Left cardiac atrium (tissue), 4 donors: ENCODE measurements at regions not wholly inside any gene's neighbourhood (a gene's known extent, or its start where the extent isn't known, plus 50 kb on each side); places are given as distances from the start of the nearest gene placed in this dataset.

ENCODE experiments used
- ATAC-seq, 2 donors: fragments of 200-7000 bp; cut with Tn5 transposase; one replicate each; pipeline ENCODE4 v1.9.1; 2020; ENCODE audit warnings: mild to moderate bottlenecking in 2 of 2, moderate library complexity in 2 of 2
- DNase-seq: peaks from one replicate; pipeline ENCODE4 v3.0.0-alpha.2; 2020
- intact Hi-C, 2 donors: fragments of 100-400 bp; cut with DNase I; formaldehyde crosslinking; loops; one replicate each; pipeline versions ENCODE4 v1.14.1 to v1.15.1; 2022 to 2023
- donor health status: DM: no; HTN: yes; CAD: no.
- donor health status: DM: no; HTN: yes; CAD: no; lungs with severe emphysema.
- donor health status: DM: yes; HTN: yes; CAD: no.
- donor health status: Dilated cardiomyopathy.

GRCh38 chr16:6898896-6899295 is 433.7 kb upstream of the RBFOX1 start:
- no peak for DNase-seq
- intact Hi-C loops, result no loop called here
- no peak for ATAC-seq

- intact Hi-C loops, result no loop called here
- no peak for DNase-seq
- no peak for ATAC-seq
These were observed 434.7 kb upstream of the RBFOX1 start for GRCh38 chr16:6897876-6898485.

- ATAC-seq, result no peak
- no peak for DNase-seq
- intact Hi-C loops, result no loop called here
These were observed 439.7 kb upstream of the RBFOX1 start for GRCh38 chr16:6892966-6893365.

- intact Hi-C loops, result no loop called here
- ATAC-seq (no peak), DNase-seq (no peak)
These were observed 441.1 kb upstream of the RBFOX1 start for GRCh38 chr16:6891496-6891895.

GRCh38 chr16:6888531-6888930 is 444.1 kb upstream of the RBFOX1 start:
- ATAC-seq (no peak), DNase-seq (no peak)
- intact Hi-C loops, result no loop called here

GRCh38 chr16:6884002-6884401 is 448.6 kb upstream of the RBFOX1 start:
- ATAC-seq (no peak), DNase-seq (no peak)
- intact Hi-C loops, result no loop called here

- DNase-seq (no peak), ATAC-seq (no peak)
- intact Hi-C loops, result no loop called here
These were observed 452.4 kb upstream of the RBFOX1 start for GRCh38 chr16:6880263-6880662.

- DNase-seq (no peak), ATAC-seq (no peak)
- intact Hi-C loops, result no loop called here
These were observed 468.0 kb upstream of the RBFOX1 start for GRCh38 chr16:6864671-6865070.

GRCh38 chr16:6864244-6864643 is 468.4 kb upstream of the RBFOX1 start:
- no peak for ATAC-seq
- intact Hi-C loops, result no loop called here
- DNase-seq, result no peak

- intact Hi-C loops, result no loop called here
- DNase-seq (no peak), ATAC-seq (no peak)
These were observed 469.5 kb upstream of the RBFOX1 start for GRCh38 chr16:6863135-6863534.

- intact Hi-C loops, result no loop called here
- ATAC-seq (no peak), DNase-seq (no peak)
These were observed 470.7 kb upstream of the RBFOX1 start for GRCh38 chr16:6861815-6862477.

- ATAC-seq (no peak), DNase-seq (no peak)
- intact Hi-C loops, result no loop called here
These were observed 471.4 kb upstream of the RBFOX1 start for GRCh38 chr16:6861135-6861814.

GRCh38 chr16:6857575-6857974 is 475.1 kb upstream of the RBFOX1 start:
- no peak for ATAC-seq
- intact Hi-C loops, result no loop called here
- DNase-seq, result no peak

- ATAC-seq (no peak), DNase-seq (no peak)
- intact Hi-C loops, result no loop called here
These were observed 476.1 kb upstream of the RBFOX1 start for GRCh38 chr16:6856578-6856977.

- intact Hi-C loops, result no loop called here
- DNase-seq (no peak), ATAC-seq (no peak)
These were observed 479.1 kb upstream of the RBFOX1 start for GRCh38 chr16:6853565-6853964.

- ATAC-seq (no peak), DNase-seq (no peak)
- intact Hi-C loops, result no loop called here
These were observed 479.9 kb upstream of the RBFOX1 start for GRCh38 chr16:6852643-6853225.

GRCh38 chr16:6846452-6846851 is 486.2 kb upstream of the RBFOX1 start:
- ATAC-seq (no peak), DNase-seq (no peak)
- intact Hi-C loops, result no loop called here

- no peak for DNase-seq
- ATAC-seq, result no peak
These were observed 491.3 kb upstream of the RBFOX1 start for GRCh38 chr16:6841392-6841791.

GRCh38 chr16:6837722-6838121 is 494.9 kb upstream of the RBFOX1 start:
- intact Hi-C loops, result no loop called here
- no peak for DNase-seq
- no peak for ATAC-seq

More at GRCh38 chr16:6841392-6841791, 491.3 kb upstream of the RBFOX1 start:
- intact Hi-C loops, result no loop called here

GRCh38 chr16:6836766-6837165 is 495.9 kb upstream of the RBFOX1 start:
- DNase-seq, result no peak
- no peak for ATAC-seq
- intact Hi-C loops, result no loop called here
